ENCODE measurements at regions not wholly inside any gene's neighbourhood (a gene's known extent, or its start where the extent isn't known, plus 50 kb on each side); places are given as distances from the start of the nearest gene placed in this dataset.
A peak's percentile ranks its signal among the peaks of the same experiment; 100 is the strongest.

DNA sequence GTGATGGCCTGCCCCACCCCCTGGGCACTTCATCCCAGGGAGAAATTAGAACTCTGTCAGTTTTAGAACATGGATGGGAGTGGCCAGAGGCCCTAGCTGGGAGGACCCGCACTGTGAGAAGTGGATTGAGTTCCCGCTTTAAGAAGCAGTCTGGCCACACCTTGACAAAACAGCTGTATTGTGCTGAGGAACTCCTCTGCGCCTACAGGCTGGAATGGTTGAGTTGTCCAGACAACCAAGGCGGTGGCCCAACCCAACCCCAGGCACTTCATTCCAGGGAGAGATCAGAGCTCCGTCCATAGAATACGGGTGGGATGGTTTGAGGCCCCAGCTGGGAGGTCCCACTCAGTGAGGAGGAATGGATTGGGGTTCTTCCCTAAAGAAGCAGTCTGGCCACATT, 196.0 kb downstream of the TMEM26 start:
- peak overlapping the region; percentile 64 for H2BK120ac ChIP-seq (ENCODE audit: low read depth, low read length)
- H3K79me1 ChIP-seq (ENCODE audit: low read depth in 1 of 2, low read length in 2 of 2), result no peaks in the 10 kb centered on the region
- BruUV-seq (replicated peaks), result no TSS peak
- H3K4me2 ChIP-seq (ENCODE audit: low read depth, low read length), result no peak overlapping the region
- ChIA-PET CTCF (no interaction called here), POLR2A (ENCODE audit: unreplicated experiment) (no interaction called here)
- H3K4ac ChIP-seq (ENCODE audit: low read depth, low read length), result peak overlapping the region; percentile 55
- H3K27me3 ChIP-seq (ENCODE audit: control insufficient read depth, insufficient read depth, low read length), result no peaks in the 10 kb centered on the region
- H3K14ac ChIP-seq (replicated peaks; ENCODE audit: low read depth, low read length), result 0 out of 2 replicates have a peak overlapping the region, but pooled peaks have one; percentile 28
- no peak overlapping the region for H3K4me3 ChIP-seq (ENCODE audit: insufficient read depth, low read depth, low read length)
- no peak for DNase-seq
- H2BK5ac ChIP-seq (ENCODE audit: low read depth, low read length, poor library complexity, severe bottlenecking), result no peak overlapping the region
- H4K20me1 ChIP-seq (ENCODE audit: insufficient read depth, low read length), result no peaks in the 10 kb centered on the region
- peak overlapping the region; percentile 47; the same call in 1 of the 2 replicates for H2BK20ac ChIP-seq (ENCODE audit: low read depth, low read length)
- no peak overlapping the region; the same call in 1 of the 2 replicates for H3K27ac ChIP-seq (ENCODE audit: insufficient read depth, low read length)
- WGBS, 2 experiments (ENCODE audit: extremely low coverage in 2 of 2, insufficient read length in 1 of 2), result no CpG with 5 or more reads among the region's 6 CpGs
- no peak overlapping the region for H3K9ac ChIP-seq (ENCODE audit: low read depth, low read length)
- peak overlapping the region; percentile 28 for H2AFZ ChIP-seq (replicated peaks; ENCODE audit: low read length, poor library complexity)
- H3K56ac ChIP-seq (ENCODE audit: extremely low read depth, insufficient read depth, low read length), result no peak overlapping the region
- dilution Hi-C loops (cut with HindIII; ENCODE audit: low sequenced_read_pairs, unreplicated experiment) (no loop called here), in situ Hi-C loops (cut with MboI; ENCODE audit: low sequenced_read_pairs) (no loop called here), intact Hi-C loops (cut with micrococcal nuclease) (no loop called here)
- peaks cover 8% of the 10 kb centered on the region for H3K4me1 ChIP-seq (ENCODE audit: control insufficient read depth, insufficient read depth, low read length)
- no peak for ATAC-seq (ENCODE audit: low read depth)
- H4K8ac ChIP-seq (ENCODE audit: low read depth in 2 of 2, low read length in 2 of 2), result no peak overlapping the region
- no peak overlapping the region; the same call in 1 of the 2 replicates for H3K18ac ChIP-seq (ENCODE audit: low read depth, low read length)
- peak overlapping the region; percentile 9; the same call in 1 of the 2 replicates for H4K91ac ChIP-seq (ENCODE audit: insufficient read depth, low read depth, low read length)
- no peaks in the 10 kb centered on the region for H3K36me3 ChIP-seq (ENCODE audit: control insufficient read depth, insufficient read depth, low read length)
- H3K9me1 ChIP-seq (ENCODE audit: insufficient read depth, low read length), result peaks cover 5% of the 10 kb centered on the region
- no peak overlapping the region for H2BK15ac ChIP-seq (ENCODE audit: low read depth, low read length)
- H2AK5ac ChIP-seq (ENCODE audit: low read depth, low read length), result no peak overlapping the region
- TF ChIP-seq MXI1 (IDR thresholded peaks at IDR 0.05; ENCODE audit: borderline replicate concordance, low read depth, low read length), result no peak
- TF ChIP-seq, protein P1, sequence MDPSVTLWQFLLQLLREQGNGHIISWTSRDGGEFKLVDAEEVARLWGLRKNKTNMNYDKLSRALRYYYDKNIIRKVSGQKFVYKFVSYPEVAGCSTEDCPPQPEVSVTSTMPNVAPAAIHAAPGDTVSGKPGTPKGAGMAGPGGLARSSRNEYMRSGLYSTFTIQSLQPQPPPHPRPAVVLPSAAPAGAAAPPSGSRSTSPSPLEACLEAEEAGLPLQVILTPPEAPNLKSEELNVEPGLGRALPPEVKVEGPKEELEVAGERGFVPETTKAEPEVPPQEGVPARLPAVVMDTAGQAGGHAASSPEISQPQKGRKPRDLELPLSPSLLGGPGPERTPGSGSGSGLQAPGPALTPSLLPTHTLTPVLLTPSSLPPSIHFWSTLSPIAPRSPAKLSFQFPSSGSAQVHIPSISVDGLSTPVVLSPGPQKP (IDR thresholded peaks at IDR 0.05; ENCODE audit: borderline replicate concordance, low read depth, low read length), result no peak
- TF ChIP-seq RAD21 (IDR thresholded peaks at IDR 0.05; ENCODE audit: low read length), result no peak
- no peak for TF ChIP-seq CEBPB (IDR thresholded peaks at IDR 0.05; ENCODE audit: low read depth, low read length)
- TF ChIP-seq RCOR1 (IDR thresholded peaks at IDR 0.05; ENCODE audit: insufficient replicate concordance, low read length), result no peak
- TF ChIP-seq, protein P2, sequence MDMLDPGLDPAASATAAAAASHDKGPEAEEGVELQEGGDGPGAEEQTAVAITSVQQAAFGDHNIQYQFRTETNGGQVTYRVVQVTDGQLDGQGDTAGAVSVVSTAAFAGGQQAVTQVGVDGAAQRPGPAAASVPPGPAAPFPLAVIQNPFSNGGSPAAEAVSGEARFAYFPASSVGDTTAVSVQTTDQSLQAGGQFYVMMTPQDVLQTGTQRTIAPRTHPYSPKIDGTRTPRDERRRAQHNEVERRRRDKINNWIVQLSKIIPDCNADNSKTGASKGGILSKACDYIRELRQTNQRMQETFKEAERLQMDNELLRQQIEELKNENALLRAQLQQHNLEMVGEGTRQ (IDR thresholded peaks at IDR 0.05; ENCODE audit: low read depth, low read length), result no peak
- no peak for TF ChIP-seq BHLHE40 (IDR thresholded peaks at IDR 0.05; ENCODE audit: low read depth, low read length)
- TF ChIP-seq, protein P3, sequence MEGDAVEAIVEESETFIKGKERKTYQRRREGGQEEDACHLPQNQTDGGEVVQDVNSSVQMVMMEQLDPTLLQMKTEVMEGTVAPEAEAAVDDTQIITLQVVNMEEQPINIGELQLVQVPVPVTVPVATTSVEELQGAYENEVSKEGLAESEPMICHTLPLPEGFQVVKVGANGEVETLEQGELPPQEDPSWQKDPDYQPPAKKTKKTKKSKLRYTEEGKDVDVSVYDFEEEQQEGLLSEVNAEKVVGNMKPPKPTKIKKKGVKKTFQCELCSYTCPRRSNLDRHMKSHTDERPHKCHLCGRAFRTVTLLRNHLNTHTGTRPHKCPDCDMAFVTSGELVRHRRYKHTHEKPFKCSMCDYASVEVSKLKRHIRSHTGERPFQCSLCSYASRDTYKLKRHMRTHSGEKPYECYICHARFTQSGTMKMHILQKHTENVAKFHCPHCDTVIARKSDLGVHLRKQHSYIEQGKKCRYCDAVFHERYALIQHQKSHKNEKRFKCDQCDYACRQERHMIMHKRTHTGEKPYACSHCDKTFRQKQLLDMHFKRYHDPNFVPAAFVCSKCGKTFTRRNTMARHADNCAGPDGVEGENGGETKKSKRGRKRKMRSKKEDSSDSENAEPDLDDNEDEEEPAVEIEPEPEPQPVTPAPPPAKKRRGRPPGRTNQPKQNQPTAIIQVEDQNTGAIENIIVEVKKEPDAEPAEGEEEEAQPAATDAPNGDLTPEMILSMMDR (conservative IDR thresholded peaks at IDR 0.05; ENCODE audit: low read depth, low read length), result no peak
- TF ChIP-seq FOS (IDR thresholded peaks at IDR 0.05; ENCODE audit: low read depth, low read length), result no peak
- no peak overlapping the region; the same call in 1 of the 2 replicates for H4K5ac ChIP-seq (ENCODE audit: low read depth, low read length)
- H3K9me3 ChIP-seq (ENCODE audit: control insufficient read depth, insufficient read depth, low read length), result peaks cover 2% of the 10 kb centered on the region; the same call in 1 of the 2 replicates
- H3K23ac ChIP-seq (ENCODE audit: low read depth, low read length), result no peak overlapping the region
- peak overlapping the region; percentile 12 for H2AK9ac ChIP-seq (replicated peaks; ENCODE audit: low read depth, low read length, poor library complexity)
